HEK293 (cell line): ENCODE measurements at regions not wholly inside any gene's neighbourhood (a gene's known extent, or its start where the extent isn't known, plus 50 kb on each side); places are given as distances from the start of the nearest gene placed in this dataset.

ENCODE experiments used
- CTCF ChIA-PET: fragments of 350-600 bp; formaldehyde crosslinking; extraction: SDS; loops from one replicate; lab custom pipeline; 2021; ENCODE audit warnings: antibody characterized with exemption; lab: Yijun Ruan, JAX
- POLR2A ChIA-PET: fragments of 300-600 bp; formaldehyde crosslinking; extraction: SDS; loops from one replicate; lab custom pipeline; 2020; ENCODE audit warnings: antibody characterized with exemption, inconsistent platforms; lab: Yijun Ruan, JAX
- H3K27ac ChIP-seq: fragments of 200-500 bp; sonication (Bioruptor generic); 2 replicates; pipeline ENCODE4 v1.5.1; 2014; ENCODE audit warnings: low read depth, low read length, control low read depth, inconsistent platforms; ENCODE audit errors: extremely low read depth
- H3K36me3 ChIP-seq, 2 experiments: fragments of 200-500 bp in 1 of 2; sonication (Bioruptor generic) in 1 of 2; 1 replicate in 1 of 2; 2 replicates in 1 of 2; pipeline ENCODE4 v1.5.1; 2014 to 2017; ENCODE audit warnings: inconsistent platforms in 2 of 2, low read length in 2 of 2; ENCODE audit not compliant: control insufficient read depth in 2 of 2, insufficient read depth in 1 of 2
- H3K4me1 ChIP-seq: fragments of 200-500 bp; sonication (Bioruptor generic); 2 replicates; pipeline ENCODE4 v1.5.1; 2014; ENCODE audit warnings: mild to moderate bottlenecking, low read length, inconsistent platforms; ENCODE audit not compliant: control insufficient read depth, insufficient read depth
- H3K4me3 ChIP-seq: 2 replicates; pipeline ENCODE4 v1.5.1; 2011; ENCODE audit warnings: low read depth, mild to moderate bottlenecking, control low read depth, low read length, moderate library complexity
- H3K9me3 ChIP-seq: fragments of 200-500 bp; sonication (Bioruptor generic); 2 replicates; pipeline ENCODE4 v1.5.1; 2014; ENCODE audit warnings: low read depth, low read length, inconsistent platforms; ENCODE audit not compliant: control insufficient read depth, insufficient read depth
- BCL11B ChIP-seq: fragments of 450-650 bp; formaldehyde crosslinking; IDR thresholded peaks from 2 replicates; pipeline ENCODE4 v1.5.1; 2016; ENCODE audit warnings: low read depth, missing biosample characterization, missing genetic modification characterization
- CTCF ChIP-seq: fragments of 450-650 bp; formaldehyde crosslinking; IDR thresholded peaks from 2 replicates; pipeline ENCODE4 v1.5.1; 2016; ENCODE audit warnings: missing biosample characterization, missing genetic modification characterization
- GLIS1 ChIP-seq: fragments of 450-650 bp; formaldehyde crosslinking; IDR thresholded peaks from 2 replicates; pipeline ENCODE4 v1.5.1; 2016; ENCODE audit warnings: missing biosample characterization, missing genetic modification characterization
- KLF17 ChIP-seq: fragments of 450-650 bp; formaldehyde crosslinking; IDR thresholded peaks from 2 replicates; pipeline ENCODE4 v1.5.1; 2016; ENCODE audit warnings: missing biosample characterization, missing genetic modification characterization
- TSHZ1 ChIP-seq: fragments of 450-650 bp; formaldehyde crosslinking; IDR thresholded peaks from 2 replicates; pipeline ENCODE4 v1.5.1; 2016; ENCODE audit warnings: missing biosample characterization, missing genetic modification characterization, borderline replicate concordance
- ZBTB49 ChIP-seq: fragments of 450-650 bp; formaldehyde crosslinking; IDR thresholded peaks from 2 replicates; pipeline ENCODE4 v1.5.1; 2016; ENCODE audit warnings: missing biosample characterization, missing genetic modification characterization, low read depth
- ZBTB7A ChIP-seq: fragments of 450-650 bp; formaldehyde crosslinking; IDR thresholded peaks from 2 replicates; pipeline ENCODE4 v1.5.1; 2016; ENCODE audit warnings: low read depth, missing biosample characterization, missing genetic modification characterization
- ZFHX2 ChIP-seq: fragments of 450-650 bp; formaldehyde crosslinking; conservative IDR thresholded peaks from 2 replicates; pipeline ENCODE4 v1.5.1; 2016; ENCODE audit warnings: missing biosample characterization, missing genetic modification characterization
- ZNF174 ChIP-seq: fragments of 450-650 bp; formaldehyde crosslinking; IDR thresholded peaks from 2 replicates; pipeline ENCODE4 v1.5.0; 2017; ENCODE audit warnings: missing biosample characterization, mild to moderate bottlenecking, missing genetic modification characterization
- ZNF335 ChIP-seq: fragments of 450-650 bp; formaldehyde crosslinking; conservative IDR thresholded peaks from 2 replicates; pipeline ENCODE4 v1.5.1; 2016; ENCODE audit warnings: missing biosample characterization, missing genetic modification characterization
- ZNF341 ChIP-seq: fragments of 450-650 bp; formaldehyde crosslinking; IDR thresholded peaks from 2 replicates; pipeline ENCODE4; 2016; ENCODE audit warnings: low read depth, missing biosample characterization, missing genetic modification characterization
- ZNF521 ChIP-seq: fragments of 450-650 bp; formaldehyde crosslinking; IDR thresholded peaks from 2 replicates; pipeline ENCODE4 v1.5.1; 2017; ENCODE audit warnings: missing biosample characterization, mild to moderate bottlenecking, missing genetic modification characterization
- ZNF585B ChIP-seq: fragments of 450-650 bp; formaldehyde crosslinking; IDR thresholded peaks from 2 replicates; pipeline ENCODE4 v1.5.1; 2016; ENCODE audit warnings: missing biosample characterization, missing genetic modification characterization
- ZNF660 ChIP-seq: fragments of 450-650 bp; IDR thresholded peaks from 2 replicates; pipeline ENCODE4 v1.5.1; 2018; ENCODE audit warnings: missing biosample characterization, mild to moderate bottlenecking, missing genetic modification characterization
- ZNF701 ChIP-seq: fragments of 450-650 bp; formaldehyde crosslinking; IDR thresholded peaks from 2 replicates; pipeline ENCODE4 v1.5.1; 2016; ENCODE audit warnings: missing biosample characterization, missing genetic modification characterization

GRCh38 chr3:13144163-13145023 is 71.2 kb upstream of the IQSEC1 start:
- Histone ChIP-seq H3K27ac (no peak overlapping the region), H3K4me3 (no peak overlapping the region), H3K36me3 (no peaks in the 10 kb centered on the region), H3K4me1 (no peaks in the 10 kb centered on the region), H3K9me3 (no peaks in the 10 kb centered on the region)
- ChIA-PET CTCF (no interaction called here), POLR2A (no interaction called here)
- TF ChIP-seq ZNF660 (tag by site-specific recombination) = no peak
- TF ChIP-seq ZBTB7A (tag by site-specific recombination) = no peak
- TF ChIP-seq CTCF = no peak
- no peak for TF ChIP-seq GLIS1 (tag by site-specific recombination)
- TF ChIP-seq ZNF701 = no peak
- no peak for TF ChIP-seq TSHZ1 (tag by site-specific recombination)
- TF ChIP-seq BCL11B = no peak
- TF ChIP-seq ZNF335 (tag by site-specific recombination) = no peak

GRCh38 chr3:13143381-13144004 is 70.3 kb upstream of the IQSEC1 start:
- Histone ChIP-seq H3K27ac (no peak overlapping the region), H3K36me3 (no peaks in the 10 kb centered on the region), H3K9me3 (no peaks in the 10 kb centered on the region), H3K4me3 (no peak overlapping the region), H3K4me1 (no peaks in the 10 kb centered on the region)
- POLR2A ChIA-PET = no interaction called here
- TF ChIP-seq ZNF174 (tag by site-specific recombination) (no peak), ZFHX2 (tag by site-specific recombination) (no peak), ZNF585B (no peak), ZBTB49 (tag by site-specific recombination) (no peak), KLF17 (tag by site-specific recombination) (no peak), ZNF341 (no peak), ZNF521 (tag by site-specific recombination) (no peak)
- TF ChIP-seq, all 188 proteins: peak for 0
- CTCF ChIA-PET = no interaction called here
